ENCODE measurements at regions not wholly inside any gene's neighbourhood (a gene's known extent, or its start where the extent isn't known, plus 50 kb on each side); places are given as distances from the start of the nearest gene placed in this dataset.

DNA sequence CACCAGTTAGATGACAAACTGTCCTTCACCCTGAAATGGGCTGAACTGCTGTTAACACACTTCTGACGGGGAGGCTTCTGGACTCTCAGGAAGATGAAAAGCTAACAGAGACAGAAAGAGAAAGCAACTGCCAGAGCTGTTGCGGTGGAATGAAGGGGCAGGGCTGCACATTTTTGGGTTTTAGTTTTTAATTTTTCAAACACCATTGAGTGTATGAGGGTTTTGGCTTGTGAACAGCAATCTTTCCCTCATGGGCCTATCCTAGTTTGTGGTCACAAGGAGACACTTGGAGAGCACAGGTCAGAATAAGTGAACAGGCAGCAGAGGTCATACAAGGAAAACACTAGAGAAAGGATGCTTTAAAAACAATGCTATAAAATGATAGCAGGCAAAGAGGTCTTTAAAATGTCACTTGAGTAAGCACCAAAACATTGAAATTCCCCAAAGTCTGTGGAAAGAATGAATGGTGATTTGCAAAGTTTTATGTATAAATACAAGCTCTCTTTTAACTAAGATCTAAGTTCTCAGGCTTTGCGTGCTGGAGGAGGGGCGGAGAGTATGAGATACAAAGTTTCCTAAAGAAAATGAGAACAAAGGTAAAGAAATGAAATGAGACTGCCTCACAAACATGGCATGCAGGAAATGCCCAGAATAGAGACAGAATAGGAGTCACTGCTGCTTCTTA lies 101.4 kb upstream of the GLI3 start:
- Histone ChIP-seq H2BK15ac (replicated peaks; ENCODE audit: low read depth) (no peak overlapping the region), H3K36me3 (ENCODE audit: control insufficient read depth, insufficient read depth, low read length) (no peaks in the 10 kb centered on the region), H4K5ac (ENCODE audit: low read length) (no peak overlapping the region), H2AK5ac (ENCODE audit: low read length) (no peak overlapping the region), H3K27me3 (ENCODE audit: insufficient read depth, low read length, poor library complexity) (no peaks in the 10 kb centered on the region), H3K18ac (ENCODE audit: low read length) (no peak overlapping the region), H3K56ac (ENCODE audit: low read length) (no peak overlapping the region), H3K4me1 (ENCODE audit: control insufficient read depth, low read depth, low read length) (no peaks in the 10 kb centered on the region), H3K4ac (ENCODE audit: low read depth, low read length) (no peak overlapping the region), H2BK120ac (ENCODE audit: low read depth, low read length) (no peak overlapping the region), H3K23ac (ENCODE audit: low read length) (no peak overlapping the region), H3K4me2 (ENCODE audit: low read length) (no peak overlapping the region), H3K79me2 (ENCODE audit: control insufficient read depth, insufficient read depth, low read length) (no peaks in the 10 kb centered on the region), H3K79me1 (ENCODE audit: low read length) (no peaks in the 10 kb centered on the region), H3K9ac (ENCODE audit: low read length) (no peak overlapping the region), H3K27ac (ENCODE audit: low read depth, low read length) (no peak overlapping the region), H3K4me3 (ENCODE audit: low read length) (no peak overlapping the region), H4K8ac (ENCODE audit: low read depth, low read length) (no peak overlapping the region), H2BK5ac (ENCODE audit: low read length) (no peak overlapping the region)
- WGBS (ENCODE audit: extremely low coverage, insufficient coverage, low lambda C conversion rate): no CpG with 5 or more reads among the region's 4 CpGs
- no peak for DNase-seq

GRCh38 chr7:42337225-42337905 lies 100.4 kb upstream of the GLI3 start:
- Histone ChIP-seq H3K79me1 (ENCODE audit: low read length) (no peaks in the 10 kb centered on the region), H2AK5ac (ENCODE audit: low read length) (no peak overlapping the region), H3K4ac (ENCODE audit: low read depth, low read length) (no peak overlapping the region), H4K5ac (ENCODE audit: low read length) (no peak overlapping the region), H3K36me3 (ENCODE audit: control insufficient read depth, insufficient read depth, low read length) (no peaks in the 10 kb centered on the region), H3K79me2 (ENCODE audit: control insufficient read depth, insufficient read depth, low read length) (no peaks in the 10 kb centered on the region), H3K4me2 (ENCODE audit: low read length) (no peak overlapping the region), H2BK120ac (ENCODE audit: low read depth, low read length) (no peak overlapping the region), H3K9ac (ENCODE audit: low read length) (no peak overlapping the region), H4K8ac (ENCODE audit: low read depth, low read length) (no peak overlapping the region), H3K23ac (ENCODE audit: low read length) (no peak overlapping the region), H3K27me3 (ENCODE audit: insufficient read depth, low read length, poor library complexity) (no peaks in the 10 kb centered on the region), H3K27ac (ENCODE audit: low read depth, low read length) (no peak overlapping the region), H3K56ac (ENCODE audit: low read length) (no peak overlapping the region), H3K18ac (ENCODE audit: low read length) (no peak overlapping the region), H3K4me3 (ENCODE audit: low read length) (no peak overlapping the region), H2BK5ac (ENCODE audit: low read length) (no peak overlapping the region), H3K4me1 (ENCODE audit: control insufficient read depth, low read depth, low read length) (no peaks in the 10 kb centered on the region), H2BK15ac (replicated peaks; ENCODE audit: low read depth) (no peak overlapping the region)
- no CpG with 5 or more reads among the region's 13 CpGs for WGBS (ENCODE audit: extremely low coverage, insufficient coverage, low lambda C conversion rate)
- peak; percentile 66 for DNase-seq

DNA sequence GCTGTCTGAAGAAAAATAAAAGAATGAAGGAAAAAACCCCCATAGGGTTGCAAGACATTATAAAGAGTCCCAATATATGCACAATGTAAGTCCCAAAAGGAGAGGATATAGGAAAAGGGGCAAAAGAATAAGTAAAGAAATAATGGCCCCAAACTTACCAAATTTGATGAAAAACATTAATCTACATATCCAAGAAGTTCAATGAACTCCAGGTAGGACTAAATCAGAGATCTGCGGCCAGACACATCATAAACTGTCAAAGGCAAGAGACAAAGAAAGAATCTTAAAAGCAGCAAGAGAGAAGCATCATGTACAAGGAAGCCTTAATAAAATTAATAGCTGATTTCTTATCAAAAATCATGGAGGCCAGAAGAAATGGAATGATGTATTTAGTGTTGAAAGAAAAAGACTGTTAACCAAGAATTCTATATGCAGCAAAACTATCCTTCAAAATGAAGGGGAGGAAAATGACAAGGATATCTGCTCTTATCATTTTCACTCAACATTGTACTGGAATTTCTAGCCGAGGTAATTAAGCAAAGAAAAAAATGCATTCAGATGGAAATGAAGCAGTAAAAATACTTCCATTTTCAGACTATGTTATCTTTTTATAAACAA lies 95.7 kb upstream of the GLI3 start:
- Histone ChIP-seq H2BK120ac (ENCODE audit: low read depth, low read length) (no peak overlapping the region), H2AK5ac (ENCODE audit: low read length) (no peak overlapping the region), H3K27ac (ENCODE audit: low read depth, low read length) (no peak overlapping the region), H3K79me2 (ENCODE audit: control insufficient read depth, insufficient read depth, low read length) (no peaks in the 10 kb centered on the region), H3K36me3 (ENCODE audit: control insufficient read depth, insufficient read depth, low read length) (no peaks in the 10 kb centered on the region), H2BK15ac (replicated peaks; ENCODE audit: low read depth) (no peak overlapping the region), H3K23ac (ENCODE audit: low read length) (no peak overlapping the region), H3K4me2 (ENCODE audit: low read length) (no peak overlapping the region), H4K8ac (ENCODE audit: low read depth, low read length) (no peak overlapping the region), H3K27me3 (ENCODE audit: insufficient read depth, low read length, poor library complexity) (no peaks in the 10 kb centered on the region), H3K9ac (ENCODE audit: low read length) (no peak overlapping the region), H3K4me1 (ENCODE audit: control insufficient read depth, low read depth, low read length) (no peaks in the 10 kb centered on the region), H4K5ac (ENCODE audit: low read length) (no peak overlapping the region), H3K4ac (ENCODE audit: low read depth, low read length) (no peak overlapping the region), H3K56ac (ENCODE audit: low read length) (no peak overlapping the region), H3K18ac (ENCODE audit: low read length) (no peak overlapping the region), H3K4me3 (ENCODE audit: low read length) (no peak overlapping the region), H3K79me1 (ENCODE audit: low read length) (no peaks in the 10 kb centered on the region), H2BK5ac (ENCODE audit: low read length) (no peak overlapping the region)
- no CpG with 5 or more reads among the region's 2 CpGs for whole genome bisulfite sequencing (ENCODE audit: extremely low coverage, insufficient coverage, low lambda C conversion rate)
- no peak for DNase-seq

DNA sequence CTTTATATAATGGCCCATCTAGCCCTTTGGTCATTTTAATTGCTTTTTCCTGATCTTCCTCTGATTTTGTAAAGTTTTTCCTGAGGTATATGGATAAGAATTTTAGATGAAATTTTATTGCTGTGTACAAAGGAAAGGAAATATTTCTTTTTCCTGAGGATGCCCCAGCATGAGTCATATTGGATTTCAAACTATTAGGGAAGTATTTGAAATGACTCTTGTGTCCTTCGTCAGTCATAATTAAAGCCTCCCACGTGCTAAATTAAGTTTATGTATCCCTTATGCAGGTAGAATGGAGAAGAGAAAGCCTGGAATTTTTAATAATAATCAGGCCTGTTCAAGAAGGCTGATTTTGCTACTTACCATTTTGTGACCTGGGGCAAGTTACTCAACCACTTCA lies 82.6 kb upstream of the GLI3 start:
- WGBS (ENCODE audit: extremely low coverage, insufficient coverage, low lambda C conversion rate): no CpG with 5 or more reads among the region's 2 CpGs
- no peak overlapping the region for H2AK5ac ChIP-seq (ENCODE audit: low read length)
- DNase-seq: no peak
- no peak overlapping the region for H2BK5ac ChIP-seq (ENCODE audit: low read length)
- no peaks in the 10 kb centered on the region for H3K79me2 ChIP-seq (ENCODE audit: control insufficient read depth, insufficient read depth, low read length)
- H3K4me1 ChIP-seq (ENCODE audit: control insufficient read depth, low read depth, low read length): no peaks in the 10 kb centered on the region
- H4K8ac ChIP-seq (ENCODE audit: low read depth, low read length): no peak overlapping the region
- H3K18ac ChIP-seq (ENCODE audit: low read length): no peak overlapping the region
- H2BK15ac ChIP-seq (replicated peaks; ENCODE audit: low read depth): no peak overlapping the region
- H3K36me3 ChIP-seq (ENCODE audit: control insufficient read depth, insufficient read depth, low read length): no peaks in the 10 kb centered on the region
- H3K9ac ChIP-seq (ENCODE audit: low read length): no peak overlapping the region
- H3K79me1 ChIP-seq (ENCODE audit: low read length): no peaks in the 10 kb centered on the region
- H3K27ac ChIP-seq (ENCODE audit: low read depth, low read length): no peak overlapping the region
- no peak overlapping the region for H3K4ac ChIP-seq (ENCODE audit: low read depth, low read length)
- no peaks in the 10 kb centered on the region for H3K27me3 ChIP-seq (ENCODE audit: insufficient read depth, low read length, poor library complexity)
- no peak overlapping the region for H2BK120ac ChIP-seq (ENCODE audit: low read depth, low read length)
- H3K56ac ChIP-seq (ENCODE audit: low read length): no peak overlapping the region
- no peak overlapping the region for H4K5ac ChIP-seq (ENCODE audit: low read length)
- H3K4me3 ChIP-seq (ENCODE audit: low read length): no peak overlapping the region
- no peak overlapping the region for H3K23ac ChIP-seq (ENCODE audit: low read length)
- H3K4me2 ChIP-seq (ENCODE audit: low read length): no peak overlapping the region

DNA sequence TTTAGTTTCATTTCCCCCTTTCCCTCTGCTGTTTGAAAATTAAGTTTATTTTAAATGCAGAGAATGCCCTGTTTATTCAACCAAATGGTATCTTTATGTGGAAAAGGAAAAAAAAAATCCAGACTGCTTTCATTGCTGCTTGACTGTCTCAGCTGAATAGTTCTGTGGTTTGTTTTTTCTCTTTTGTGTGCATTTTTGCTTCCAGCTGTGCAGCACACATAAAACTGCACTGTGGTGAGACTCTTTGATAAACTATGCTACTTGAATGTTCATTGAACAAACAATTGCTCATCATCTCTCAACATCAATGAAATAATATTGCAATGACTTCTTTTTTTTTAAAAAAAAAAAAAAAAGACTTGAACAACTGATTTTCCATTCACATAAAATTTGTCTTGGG lies 78.6 kb upstream of the GLI3 start:
- no peak overlapping the region for H3K27ac ChIP-seq (ENCODE audit: low read depth, low read length)
- H4K5ac ChIP-seq (ENCODE audit: low read length): no peak overlapping the region
- no peak overlapping the region for H2BK5ac ChIP-seq (ENCODE audit: low read length)
- H3K23ac ChIP-seq (ENCODE audit: low read length): no peak overlapping the region
- H2BK15ac ChIP-seq (replicated peaks; ENCODE audit: low read depth): no peak overlapping the region
- DNase-seq: no peak
- no peaks in the 10 kb centered on the region for H3K4me1 ChIP-seq (ENCODE audit: control insufficient read depth, low read depth, low read length)
- no peak overlapping the region for H3K4me2 ChIP-seq (ENCODE audit: low read length)
- no peaks in the 10 kb centered on the region for H3K27me3 ChIP-seq (ENCODE audit: insufficient read depth, low read length, poor library complexity)
- H3K79me1 ChIP-seq (ENCODE audit: low read length): no peaks in the 10 kb centered on the region
- H3K4me3 ChIP-seq (ENCODE audit: low read length): no peak overlapping the region
- H3K36me3 ChIP-seq (ENCODE audit: control insufficient read depth, insufficient read depth, low read length): no peaks in the 10 kb centered on the region
- no peak overlapping the region for H3K18ac ChIP-seq (ENCODE audit: low read length)
- H3K9ac ChIP-seq (ENCODE audit: low read length): no peak overlapping the region
- no peak overlapping the region for H2AK5ac ChIP-seq (ENCODE audit: low read length)
- H3K4ac ChIP-seq (ENCODE audit: low read depth, low read length): no peak overlapping the region
- H2BK120ac ChIP-seq (ENCODE audit: low read depth, low read length): no peak overlapping the region
- no peaks in the 10 kb centered on the region for H3K79me2 ChIP-seq (ENCODE audit: control insufficient read depth, insufficient read depth, low read length)
- no peak overlapping the region for H4K8ac ChIP-seq (ENCODE audit: low read depth, low read length)
- no peak overlapping the region for H3K56ac ChIP-seq (ENCODE audit: low read length)

All from mesendoderm (in vitro differentiated cells).